ENCODE measurements at regions not wholly inside any gene's neighbourhood (a gene's known extent, or its start where the extent isn't known, plus 50 kb on each side); places are given as distances from the start of the nearest gene placed in this dataset.

GRCh38 chr2:220043155-220043989 lies 415.9 kb downstream of the SLC4A3 start:
- H3K4me3 ChIP-seq (replicated peaks; ENCODE audit: low read depth, low read length), result no peak overlapping the region
- TF ChIP-seq CTCF (IDR thresholded peaks at IDR 0.05; ENCODE audit: low read depth, low read length, missing control alignments), result no peak
- no peak for DNase-seq (ENCODE audit: extremely low read depth, low read depth)

GRCh38 chr2:220043990-220044335 lies 416.5 kb downstream of the SLC4A3 start:
- peak; percentile 26 for DNase-seq (ENCODE audit: extremely low read depth, low read depth)
- no peak for TF ChIP-seq CTCF (IDR thresholded peaks at IDR 0.05; ENCODE audit: low read depth, low read length, missing control alignments)
- no peak overlapping the region for H3K4me3 ChIP-seq (replicated peaks; ENCODE audit: low read depth, low read length)

- TF ChIP-seq CTCF (IDR thresholded peaks at IDR 0.05; ENCODE audit: low read depth, low read length, missing control alignments), result no peak
- DNase-seq (ENCODE audit: extremely low read depth, low read depth), result no peak
- no peak overlapping the region for H3K4me3 ChIP-seq (replicated peaks; ENCODE audit: low read depth, low read length)
Measured at GRCh38 chr2:220044383-220044782, 417.0 kb downstream of the SLC4A3 start.

DNA sequence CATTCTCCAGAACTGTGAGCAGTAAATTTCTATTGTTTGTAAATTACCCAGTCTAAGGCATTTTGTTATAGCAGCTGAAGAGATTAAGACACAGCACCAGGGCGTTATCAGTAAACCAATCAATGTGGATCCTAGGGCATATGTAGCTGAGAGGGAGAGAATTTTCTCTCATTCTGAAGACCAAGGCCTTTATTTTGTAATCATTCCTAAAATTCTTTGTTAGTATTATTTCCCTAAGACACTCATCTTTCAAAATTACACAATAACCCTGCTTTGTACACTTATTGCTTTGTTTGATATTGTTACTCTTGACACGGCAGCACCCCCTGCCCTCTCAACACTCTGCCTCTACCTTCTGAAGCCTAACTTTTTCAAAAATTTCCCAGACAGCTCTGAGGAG lies 419.1 kb downstream of the SLC4A3 start:
- H3K4me3 ChIP-seq (replicated peaks; ENCODE audit: low read depth, low read length), result no peak overlapping the region
- no peak for DNase-seq (ENCODE audit: extremely low read depth, low read depth)
- TF ChIP-seq CTCF (IDR thresholded peaks at IDR 0.05; ENCODE audit: low read depth, low read length, missing control alignments), result no peak

- H3K4me3 ChIP-seq (replicated peaks; ENCODE audit: low read depth, low read length), result no peak overlapping the region
- TF ChIP-seq CTCF (IDR thresholded peaks at IDR 0.05; ENCODE audit: low read depth, low read length, missing control alignments), result no peak
- no peak for DNase-seq (ENCODE audit: extremely low read depth, low read depth)
Measured at GRCh38 chr2:220051716-220052115, 424.3 kb downstream of the SLC4A3 start.

DNA sequence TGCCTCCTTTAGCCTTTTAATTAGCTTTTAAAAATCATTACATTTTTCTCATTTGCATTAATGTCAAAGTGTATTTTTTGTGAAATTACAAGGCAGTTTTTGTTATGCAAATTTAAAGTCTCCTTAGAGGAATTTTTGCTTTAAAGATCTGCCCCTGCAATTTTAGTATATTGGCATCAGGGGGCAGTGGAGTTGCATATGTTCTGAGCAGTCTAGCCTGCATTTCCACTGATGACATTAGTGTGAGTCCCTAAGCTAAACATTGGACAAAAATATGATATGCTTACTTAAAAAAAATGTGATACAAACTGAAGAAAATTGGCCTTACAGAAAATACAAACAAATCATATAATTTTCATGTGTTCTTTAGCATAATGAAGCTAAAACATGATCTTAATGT lies 426.5 kb downstream of the SLC4A3 start:
- no peak overlapping the region for H3K4me3 ChIP-seq (replicated peaks; ENCODE audit: low read depth, low read length)
- DNase-seq (ENCODE audit: extremely low read depth, low read depth), result no peak
- TF ChIP-seq CTCF (IDR thresholded peaks at IDR 0.05; ENCODE audit: low read depth, low read length, missing control alignments), result peak; percentile 57

GRCh38 chr2:220057391-220057790 lies 430.0 kb downstream of the SLC4A3 start:
- TF ChIP-seq CTCF (IDR thresholded peaks at IDR 0.05; ENCODE audit: low read depth, low read length, missing control alignments), result no peak
- DNase-seq (ENCODE audit: extremely low read depth, low read depth), result no peak
- no peak overlapping the region for H3K4me3 ChIP-seq (replicated peaks; ENCODE audit: low read depth, low read length)

Measured in HFF-Myc (cell line).